ENCODE measurements at regions not wholly inside any gene's neighbourhood (a gene's known extent, or its start where the extent isn't known, plus 50 kb on each side); places are given as distances from the start of the nearest gene placed in this dataset.

DNA sequence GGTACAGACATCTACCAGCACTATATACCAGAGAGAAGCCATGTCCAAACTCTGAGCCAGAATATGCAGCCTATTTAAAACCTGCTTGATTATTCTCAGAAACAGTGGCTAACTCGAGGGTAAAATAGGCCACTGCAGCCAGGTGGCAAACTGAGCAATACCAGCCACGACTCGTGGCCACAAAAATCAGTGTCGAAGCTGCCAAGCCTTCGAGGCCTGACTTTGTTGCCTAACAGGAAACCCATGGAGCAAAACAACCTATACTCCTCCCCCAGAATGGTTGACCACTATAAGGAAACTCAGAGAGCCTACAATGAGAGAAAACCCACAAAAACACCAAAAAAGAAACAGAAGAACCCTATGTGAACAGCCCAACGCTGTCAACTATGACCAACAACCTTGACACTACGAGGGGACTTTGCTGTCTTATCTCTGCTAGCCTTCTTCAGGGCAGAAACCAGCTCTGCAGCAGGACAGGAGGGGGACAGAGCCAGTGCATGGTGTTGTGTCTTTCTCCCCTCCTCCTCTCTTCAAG is 133.8 kb downstream of the TMEM174 start:
- no peak for TF ChIP-seq CTCF (IDR thresholded peaks at IDR 0.05; ENCODE audit: extremely low read depth, low read depth, low read length)
- peaks cover 25% of the 10 kb centered on the region for H3K4me1 ChIP-seq (ENCODE audit: insufficient read depth, low read length)

DNA sequence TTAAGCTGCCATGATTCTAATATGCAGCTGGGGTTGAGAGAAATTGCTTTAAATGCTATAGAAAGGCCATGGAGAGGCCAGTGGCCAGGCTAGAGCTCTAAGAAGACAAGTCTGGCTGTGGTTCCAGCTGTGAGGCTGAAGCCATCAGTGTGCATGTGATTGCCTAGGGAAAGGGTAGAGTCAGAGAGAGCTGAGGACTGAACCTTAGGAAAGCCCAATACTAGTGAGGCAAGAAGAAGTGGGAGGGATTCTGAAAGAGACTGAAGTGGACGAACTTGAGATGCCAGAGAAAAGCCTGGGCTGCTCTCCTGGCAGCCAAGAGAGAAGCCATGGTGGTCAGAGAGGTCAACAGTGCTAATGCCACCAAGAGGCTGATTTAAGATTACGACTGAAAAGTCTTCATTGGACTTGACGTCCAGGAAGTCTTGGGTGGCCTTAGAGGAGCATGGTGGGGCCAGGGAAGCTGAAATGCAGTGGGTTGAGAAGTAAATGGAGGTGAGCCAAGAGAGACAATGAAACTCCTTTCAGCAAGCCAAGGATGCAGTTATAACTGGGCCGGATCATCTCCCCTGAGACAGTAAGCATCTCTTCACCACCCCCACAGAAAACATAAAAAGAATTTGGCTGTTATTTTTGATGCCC is 133.2 kb downstream of the TMEM174 start:
- no peaks in the 10 kb centered on the region for H3K79me2 ChIP-seq (ENCODE audit: insufficient read depth, low read length)
- no peak for TF ChIP-seq CTCF (IDR thresholded peaks at IDR 0.05; ENCODE audit: extremely low read depth, low read depth, low read length)
- H3K36me3 ChIP-seq (ENCODE audit: insufficient read depth, low read length): no peaks in the 10 kb centered on the region
- no peaks in the 10 kb centered on the region for H3K9me3 ChIP-seq (ENCODE audit: low read depth, low read length)
- DNase-seq (ENCODE audit: insufficient read length, low spot score, missing footprints): peak; percentile 90
- H2AFZ ChIP-seq (ENCODE audit: low read length): no peak overlapping the region
- no peak overlapping the region for H3K27ac ChIP-seq (ENCODE audit: low read depth, low read length)
- H3K4me3 ChIP-seq (ENCODE audit: insufficient read depth, low read length): no peak overlapping the region
- H3K4me1 ChIP-seq (ENCODE audit: insufficient read depth, low read length): peaks cover 20% of the 10 kb centered on the region
- H3K27me3 ChIP-seq (ENCODE audit: insufficient read depth, low read length): no peaks in the 10 kb centered on the region
- H4K20me1 ChIP-seq (ENCODE audit: insufficient read depth, low read length): no peaks in the 10 kb centered on the region
- no peak overlapping the region for H3K4me2 ChIP-seq (ENCODE audit: insufficient read depth, low read length)

More for the DNA sequence above, 133.8 kb downstream of the TMEM174 start:
- H3K27ac ChIP-seq (ENCODE audit: low read depth, low read length): no peak overlapping the region
- H3K27me3 ChIP-seq (ENCODE audit: insufficient read depth, low read length): no peaks in the 10 kb centered on the region
- H3K36me3 ChIP-seq (ENCODE audit: insufficient read depth, low read length): no peaks in the 10 kb centered on the region
- no peak overlapping the region for H3K4me2 ChIP-seq (ENCODE audit: insufficient read depth, low read length)
- no peak overlapping the region for H2AFZ ChIP-seq (ENCODE audit: low read length)
- H4K20me1 ChIP-seq (ENCODE audit: insufficient read depth, low read length): no peaks in the 10 kb centered on the region
- H3K79me2 ChIP-seq (ENCODE audit: insufficient read depth, low read length): no peaks in the 10 kb centered on the region
- no peak overlapping the region for H3K4me3 ChIP-seq (ENCODE audit: insufficient read depth, low read length)
- no peaks in the 10 kb centered on the region for H3K9me3 ChIP-seq (ENCODE audit: low read depth, low read length)
- no peak for DNase-seq (ENCODE audit: insufficient read length, low spot score, missing footprints)

GRCh38 chr5:73305386-73305785 is 132.4 kb downstream of the TMEM174 start:
- no peak overlapping the region for H3K27ac ChIP-seq (ENCODE audit: low read depth, low read length)
- H3K4me1 ChIP-seq (ENCODE audit: insufficient read depth, low read length): peaks cover 13% of the 10 kb centered on the region
- H3K4me3 ChIP-seq (ENCODE audit: insufficient read depth, low read length): no peak overlapping the region
- H3K27me3 ChIP-seq (ENCODE audit: insufficient read depth, low read length): no peaks in the 10 kb centered on the region
- H2AFZ ChIP-seq (ENCODE audit: low read length): no peak overlapping the region
- H4K20me1 ChIP-seq (ENCODE audit: insufficient read depth, low read length): no peaks in the 10 kb centered on the region
- no peak for TF ChIP-seq CTCF (IDR thresholded peaks at IDR 0.05; ENCODE audit: extremely low read depth, low read depth, low read length)
- no peak overlapping the region for H3K4me2 ChIP-seq (ENCODE audit: insufficient read depth, low read length)
- no peak for DNase-seq (ENCODE audit: insufficient read length, low spot score, missing footprints)
- no peaks in the 10 kb centered on the region for H3K79me2 ChIP-seq (ENCODE audit: insufficient read depth, low read length)
- no peaks in the 10 kb centered on the region for H3K36me3 ChIP-seq (ENCODE audit: insufficient read depth, low read length)
- no peaks in the 10 kb centered on the region for H3K9me3 ChIP-seq (ENCODE audit: low read depth, low read length)

DNA sequence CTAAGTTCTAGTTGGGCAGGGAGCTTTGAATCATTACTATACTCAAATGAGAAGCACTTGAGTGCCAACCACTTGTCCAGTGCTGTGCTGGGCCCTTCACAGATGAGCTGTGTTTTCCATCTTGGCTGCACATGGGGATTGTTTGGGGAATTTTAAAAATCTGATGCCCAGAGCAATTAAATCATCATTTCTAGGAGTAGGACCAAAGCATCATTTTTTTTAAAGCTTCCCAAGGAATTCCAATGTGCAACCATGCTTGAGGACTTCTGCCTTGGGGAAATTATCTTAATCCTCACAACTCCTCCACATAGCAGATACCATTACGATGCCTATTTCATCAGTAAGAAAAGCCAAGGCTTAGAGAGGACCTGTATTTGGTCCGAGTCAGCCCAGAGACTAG is 131.4 kb downstream of the TMEM174 start:
- DNase-seq (ENCODE audit: insufficient read length, low spot score, missing footprints): no peak

More for the DNA sequence above, 131.4 kb downstream of the TMEM174 start:
- TF ChIP-seq CTCF (IDR thresholded peaks at IDR 0.05; ENCODE audit: extremely low read depth, low read depth, low read length): no peak
- Histone ChIP-seq H2AFZ (ENCODE audit: low read length) (no peak overlapping the region), H3K36me3 (ENCODE audit: insufficient read depth, low read length) (no peaks in the 10 kb centered on the region), H3K4me3 (ENCODE audit: insufficient read depth, low read length) (no peak overlapping the region), H3K27ac (ENCODE audit: low read depth, low read length) (no peak overlapping the region), H3K9me3 (ENCODE audit: low read depth, low read length) (no peaks in the 10 kb centered on the region), H3K27me3 (ENCODE audit: insufficient read depth, low read length) (peaks cover 10% of the 10 kb centered on the region), H3K4me1 (ENCODE audit: insufficient read depth, low read length) (peaks cover 13% of the 10 kb centered on the region), H3K4me2 (ENCODE audit: insufficient read depth, low read length) (no peak overlapping the region), H3K79me2 (ENCODE audit: insufficient read depth, low read length) (no peaks in the 10 kb centered on the region), H4K20me1 (ENCODE audit: insufficient read depth, low read length) (no peaks in the 10 kb centered on the region)
